NCI-H748 treated with DMSO at 0.1 percent for 48 hours (cell line): ENCODE measurements at regions not wholly inside any gene's neighbourhood (a gene's known extent, or its start where the extent isn't known, plus 50 kb on each side); places are given as distances from the start of the nearest gene placed in this dataset.

ENCODE experiments used
- DNase-seq: peaks from one replicate; lab custom pipeline; 2025; lab: John Stamatoyannopoulos, UW

DNA sequence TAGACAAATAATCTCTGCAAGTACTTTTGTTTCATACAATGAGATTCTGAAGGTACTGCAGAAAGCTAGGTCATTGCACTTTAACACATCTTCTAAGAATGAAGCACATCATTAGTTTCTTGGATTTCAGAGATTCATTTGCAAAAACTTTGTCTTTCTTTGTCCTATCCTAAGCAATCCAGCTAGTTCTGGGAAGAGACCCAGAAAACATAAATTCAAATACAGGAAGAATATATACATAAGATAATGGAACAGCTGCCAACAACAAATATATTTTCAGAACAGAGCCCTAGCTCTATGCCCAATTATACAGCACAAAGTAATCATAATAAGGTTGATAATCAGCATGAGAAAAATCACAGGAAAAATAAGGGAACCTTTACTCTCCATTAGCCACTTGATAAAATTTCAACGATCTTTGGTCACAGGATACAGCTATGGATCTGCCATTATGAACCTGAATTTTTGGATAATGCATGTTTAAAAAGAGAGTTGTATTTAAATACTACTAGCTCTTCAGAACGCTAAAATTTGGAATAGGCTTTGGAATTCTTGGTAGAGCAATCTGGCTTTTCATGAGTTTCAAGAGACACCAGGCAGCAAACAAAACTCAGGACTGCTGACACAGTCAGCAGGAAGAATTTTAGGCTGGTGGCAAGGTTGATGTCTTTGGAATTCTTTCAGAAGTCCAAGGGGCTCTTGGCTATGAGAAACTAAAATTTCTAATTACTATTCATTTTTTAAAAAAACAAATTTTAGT lies 250.4 kb upstream of the SMIM21 start:
- DNase-seq, result no peak

DNA sequence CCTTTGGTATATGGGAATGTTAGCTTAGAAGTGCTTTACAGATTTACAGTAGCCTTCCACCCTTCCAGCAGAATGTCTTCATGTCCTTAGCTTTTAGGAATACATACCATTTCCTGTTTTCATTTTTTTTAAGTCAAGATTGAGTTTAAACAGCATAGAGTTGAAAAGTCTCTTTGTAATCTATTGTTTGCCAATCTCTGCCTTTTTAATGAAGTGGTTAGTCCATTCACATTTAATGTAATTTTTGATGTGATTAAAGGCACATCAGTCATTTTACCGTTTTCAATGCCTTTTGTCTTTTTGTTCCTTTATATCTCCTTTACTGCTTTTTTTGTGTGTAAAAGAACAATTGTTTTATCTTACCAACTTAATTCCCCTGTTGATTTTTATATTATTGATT lies 233.4 kb upstream of the SMIM21 start:
- DNase-seq, result no peak

DNA sequence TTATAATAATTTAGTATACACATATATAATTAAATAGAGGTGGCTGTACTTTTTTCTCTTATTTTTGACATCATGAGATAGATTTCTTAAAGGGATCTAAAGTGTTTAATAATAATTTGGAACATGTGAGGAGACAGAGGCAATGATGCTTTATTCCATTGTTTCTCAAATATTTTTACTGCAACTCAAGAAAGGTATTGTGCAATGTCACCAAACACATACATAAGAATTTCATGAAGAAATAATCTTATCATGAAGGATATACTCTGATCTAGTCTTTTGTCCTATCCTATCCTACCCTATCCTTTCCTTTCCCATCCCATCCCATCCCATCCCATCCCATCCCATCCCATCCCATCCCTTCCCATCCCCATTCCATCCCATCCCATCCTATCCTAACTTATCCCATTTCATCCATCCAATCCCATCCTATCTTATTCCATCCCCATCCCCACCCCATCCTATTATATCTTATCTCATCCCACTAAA lies 232.1 kb upstream of the SMIM21 start:
- DNase-seq, result no peak

DNA sequence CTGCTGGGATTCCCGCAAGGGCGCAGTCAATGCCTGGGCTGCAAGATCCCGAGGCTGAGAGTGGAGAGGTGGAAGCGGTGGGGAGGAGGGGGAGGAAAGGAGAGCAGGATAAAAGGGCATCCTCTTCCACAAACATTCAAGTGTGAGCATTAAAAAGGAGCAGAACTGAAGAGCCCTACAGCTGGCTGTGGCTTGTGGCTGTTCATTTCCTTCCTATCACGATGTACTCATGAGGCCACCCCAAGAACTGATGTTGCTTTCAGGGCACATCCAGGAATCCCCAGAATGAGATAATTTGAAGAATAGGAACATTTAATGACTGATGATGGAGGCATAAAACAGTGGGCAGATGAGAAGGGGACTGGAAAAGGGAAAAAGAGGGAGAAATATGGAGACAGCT lies 230.8 kb upstream of the SMIM21 start:
- DNase-seq, result no peak

DNA sequence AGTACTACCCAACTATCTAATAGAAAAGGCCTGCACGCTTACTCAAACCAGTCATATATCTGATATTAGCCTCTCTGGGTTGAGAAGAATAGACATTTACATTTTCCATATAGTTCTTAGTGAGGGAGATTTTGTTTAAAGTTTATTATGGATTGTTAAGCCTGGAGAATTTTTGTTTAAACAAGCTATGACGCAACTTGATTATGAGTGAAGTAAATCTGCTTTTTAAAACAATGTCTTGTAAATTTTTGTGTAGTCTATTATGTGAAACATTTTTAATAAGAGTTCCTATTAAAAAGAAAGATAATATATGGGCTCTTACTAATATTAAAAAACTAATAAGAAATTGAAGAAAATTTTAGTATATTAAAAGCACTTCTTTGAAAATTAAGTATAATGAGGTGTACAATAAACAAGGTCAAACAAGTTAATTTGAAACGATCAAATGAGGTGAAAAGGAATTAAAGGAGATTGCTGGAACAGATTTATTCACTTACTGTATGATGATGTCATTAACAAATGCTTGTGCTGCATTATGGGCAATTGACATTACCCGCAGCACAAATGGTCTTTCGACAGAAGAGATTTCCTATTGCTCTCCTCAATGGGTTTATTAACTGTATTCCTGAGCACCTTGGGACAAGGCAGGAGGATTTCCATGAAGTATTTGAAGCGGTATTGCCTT lies 229.2 kb upstream of the SMIM21 start:
- no peak for DNase-seq

DNA sequence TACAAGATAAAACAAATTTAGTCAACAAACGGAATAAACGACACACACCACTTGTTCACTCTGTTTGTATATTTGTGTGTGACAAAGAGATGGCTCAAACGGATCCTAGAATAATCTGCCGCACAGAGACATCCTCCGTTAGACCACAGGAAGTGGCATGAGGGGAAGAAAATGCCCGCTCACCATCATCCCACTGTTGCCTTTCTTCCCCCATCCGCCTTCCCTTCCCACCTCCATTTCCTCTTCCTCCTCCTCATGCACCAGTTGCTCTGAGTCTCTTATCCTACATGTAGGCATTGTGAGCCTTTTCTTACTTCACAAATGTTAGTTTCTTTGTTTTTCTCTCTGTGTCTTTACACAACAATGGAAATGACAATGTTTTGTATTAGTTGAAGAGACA lies 228.5 kb upstream of the SMIM21 start:
- no peak for DNase-seq

DNA sequence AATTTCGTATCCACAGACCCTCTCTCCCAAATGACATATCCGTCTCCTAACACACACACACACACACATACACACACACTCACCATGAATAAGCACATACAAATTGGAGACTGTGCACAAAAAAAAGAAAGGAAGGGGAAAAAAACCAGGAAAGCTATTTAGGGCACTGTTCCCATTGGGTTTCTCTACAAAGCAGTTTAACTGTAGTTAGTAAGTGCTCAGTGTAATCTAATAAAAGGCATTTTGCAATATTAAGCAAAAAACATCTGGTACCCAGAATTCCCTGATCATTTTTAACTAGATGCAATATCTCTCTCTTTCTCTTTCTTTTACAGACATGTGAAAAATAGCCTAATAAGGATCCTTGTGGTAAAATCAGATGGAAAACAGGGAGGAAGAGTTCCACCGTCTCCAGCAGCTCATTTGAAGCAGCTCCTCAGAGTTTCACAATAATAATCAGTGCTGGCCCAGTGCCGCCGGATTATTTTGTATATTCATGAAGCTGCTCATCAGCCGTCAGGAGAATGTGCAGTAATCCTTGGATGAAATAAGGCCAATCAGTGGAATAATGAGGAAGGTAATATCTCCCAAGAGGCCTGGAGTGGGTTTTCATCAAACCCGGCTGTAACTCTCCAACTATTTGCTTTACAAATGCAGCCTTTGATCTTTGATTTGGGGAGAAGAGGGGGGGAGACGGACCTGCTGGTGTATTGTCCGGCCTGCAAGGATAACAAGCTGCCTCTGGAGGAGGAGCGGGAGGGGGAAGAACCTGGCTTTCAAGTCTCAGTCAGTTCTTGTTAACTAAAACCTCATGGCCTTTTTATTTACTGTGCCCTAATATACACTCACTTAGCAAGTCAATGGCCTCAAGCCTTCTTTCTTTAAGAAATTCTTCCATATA lies 227.6 kb upstream of the SMIM21 start:
- no peak for DNase-seq

DNA sequence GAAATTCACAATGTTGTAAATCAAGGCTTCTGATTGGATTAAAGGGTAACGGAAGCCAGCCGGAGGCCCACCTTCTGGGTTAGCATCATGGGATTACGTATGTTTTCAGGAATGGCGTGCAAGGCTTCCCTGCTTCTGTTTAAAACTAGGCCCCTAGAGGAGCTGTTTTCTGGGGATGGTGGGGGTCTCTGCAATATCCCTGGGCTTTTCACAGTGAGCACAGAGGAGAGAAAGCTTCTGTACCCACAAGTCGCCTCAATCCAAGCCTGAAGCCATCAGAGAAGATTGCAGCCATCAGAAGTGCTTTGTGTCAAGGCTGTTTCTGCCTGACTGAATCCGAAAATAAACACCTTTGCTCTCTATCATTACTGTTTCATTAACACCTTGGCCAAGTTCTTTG lies 226.9 kb upstream of the SMIM21 start:
- no peak for DNase-seq

DNA sequence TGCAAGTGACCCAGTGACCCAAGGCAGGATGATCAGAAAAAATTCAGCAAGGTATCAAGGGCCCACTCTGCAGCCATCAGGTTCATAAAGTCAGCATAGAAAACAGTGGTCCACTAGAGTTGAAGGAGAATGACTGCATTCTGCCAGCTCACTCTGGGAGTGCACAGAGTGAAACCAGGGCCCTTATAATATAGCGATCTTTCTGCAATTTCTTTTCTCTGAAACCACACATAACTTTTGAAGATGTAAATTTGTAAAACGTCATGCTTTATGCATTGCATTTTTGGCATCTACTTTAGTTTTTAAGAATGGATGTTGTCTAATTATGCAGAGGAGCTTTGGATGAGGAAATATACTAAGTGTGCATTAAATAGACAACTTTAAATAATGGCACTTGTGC lies 225.0 kb upstream of the SMIM21 start:
- no peak for DNase-seq

DNA sequence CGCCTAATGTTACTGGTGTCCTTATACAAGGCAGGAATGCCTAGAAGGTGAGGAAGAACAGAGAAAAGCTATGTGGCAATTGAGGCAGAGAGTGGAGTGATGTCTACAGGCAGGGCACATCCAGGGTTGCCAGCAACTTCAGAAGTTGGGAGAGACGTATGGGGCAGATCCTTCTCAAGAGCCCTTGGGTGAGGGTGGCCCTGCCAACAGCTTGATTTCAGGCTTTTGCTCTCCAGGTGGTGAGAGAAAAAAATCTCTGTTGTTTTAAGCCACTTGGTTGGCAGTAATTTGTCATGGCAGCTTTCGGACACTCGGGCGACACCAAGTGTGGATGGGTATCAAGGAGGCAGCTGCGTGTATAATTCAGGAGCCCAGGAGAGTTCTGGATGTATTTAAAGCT lies 217.4 kb upstream of the SMIM21 start:
- no peak for DNase-seq

DNA sequence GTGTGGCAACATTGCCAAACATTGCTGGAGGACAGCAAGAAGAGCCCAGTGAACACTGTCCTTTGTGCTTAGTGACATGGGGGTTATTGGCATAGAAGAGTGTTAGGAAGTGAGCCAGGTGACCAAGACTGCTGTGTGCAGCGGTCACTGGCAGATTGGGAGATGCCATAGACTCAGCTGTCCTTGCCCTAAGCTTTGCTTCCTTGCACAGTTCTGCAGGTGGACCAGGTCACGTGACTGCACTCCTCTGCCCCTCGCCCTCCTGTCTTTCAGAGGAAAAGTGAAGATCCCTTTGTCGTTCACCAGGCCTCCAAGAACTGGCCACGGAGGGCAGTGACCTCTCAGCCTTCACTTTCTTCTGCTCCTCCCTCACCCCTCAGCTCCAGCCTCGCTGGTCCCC lies 215.6 kb upstream of the SMIM21 start:
- DNase-seq, result no peak

DNA sequence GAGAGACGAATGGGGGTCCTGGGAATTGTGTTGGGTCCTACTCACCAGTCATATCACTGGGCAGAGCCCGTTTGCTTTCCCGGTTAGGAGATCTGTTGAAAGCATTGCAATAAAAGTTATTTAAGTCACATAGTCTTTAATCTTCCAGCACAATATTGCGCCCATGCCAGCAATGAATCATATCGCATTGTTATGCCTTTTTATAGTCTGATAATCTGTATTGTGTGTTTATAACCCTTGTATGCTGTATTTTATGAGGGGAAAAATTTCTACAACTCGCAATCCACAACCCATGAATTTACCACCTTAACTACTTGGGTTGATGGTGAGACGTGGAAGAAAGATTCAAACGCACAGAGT lies 211.9 kb upstream of the SMIM21 start:
- DNase-seq, result no peak

DNA sequence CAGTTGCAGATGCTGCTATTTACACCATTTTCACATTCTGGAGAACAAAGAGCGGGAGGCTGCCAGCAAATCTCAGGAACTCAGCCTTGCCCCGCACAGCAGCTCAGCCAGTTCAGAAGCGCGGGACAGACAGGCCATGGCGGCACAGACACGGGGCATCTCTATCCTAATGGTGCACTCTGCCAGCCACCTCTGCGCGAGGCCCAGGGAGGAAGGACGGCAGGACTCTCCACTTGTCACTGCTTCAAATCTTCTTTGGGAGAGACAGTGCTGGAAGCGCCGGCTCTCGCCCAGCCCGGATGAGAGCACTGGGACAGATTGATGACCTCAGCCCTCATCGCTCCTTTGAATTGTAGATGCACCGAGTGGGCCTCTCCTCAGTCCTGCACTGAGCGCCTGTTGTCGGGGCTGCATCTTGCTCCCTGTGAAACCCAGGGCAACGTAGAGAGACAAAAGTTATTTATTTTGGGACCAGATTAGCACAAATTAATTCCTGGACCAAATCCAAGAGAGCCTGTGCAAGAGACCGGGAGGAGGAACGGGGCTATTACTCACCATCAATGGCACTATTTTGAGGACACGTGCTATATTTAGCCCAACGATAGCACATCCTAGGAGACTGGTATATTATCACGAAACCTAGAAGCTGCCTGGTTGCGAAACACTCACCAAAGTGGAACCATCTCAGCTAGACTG lies 211.4 kb upstream of the SMIM21 start:
- DNase-seq, result peak; percentile 12

DNA sequence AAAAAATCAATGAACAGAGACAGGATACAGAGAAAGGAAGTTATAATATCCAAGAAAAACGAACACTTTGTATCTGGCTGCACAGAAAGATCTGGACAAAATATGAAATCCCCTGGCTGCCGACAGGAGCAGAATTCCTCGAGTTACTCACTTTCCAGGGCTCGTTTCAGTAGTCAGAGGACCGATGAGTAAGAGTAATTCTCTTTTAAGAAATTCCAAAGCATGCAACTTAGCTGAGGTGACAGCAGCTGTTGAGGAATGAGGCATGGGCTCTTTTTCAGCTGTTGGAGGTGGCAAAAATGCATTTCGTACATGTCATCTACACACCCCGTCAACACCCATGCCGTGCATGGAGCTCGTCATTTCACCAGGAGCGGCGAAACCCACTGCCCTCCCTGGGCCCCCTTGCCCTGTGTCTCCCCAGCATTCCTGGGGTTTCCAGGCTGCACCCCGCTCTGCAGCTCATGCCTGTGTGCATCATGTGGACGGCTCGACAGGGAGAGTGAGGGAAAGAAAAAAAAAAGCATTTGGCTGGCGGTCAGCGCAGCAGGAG lies 210.8 kb upstream of the SMIM21 start:
- no peak for DNase-seq

DNA sequence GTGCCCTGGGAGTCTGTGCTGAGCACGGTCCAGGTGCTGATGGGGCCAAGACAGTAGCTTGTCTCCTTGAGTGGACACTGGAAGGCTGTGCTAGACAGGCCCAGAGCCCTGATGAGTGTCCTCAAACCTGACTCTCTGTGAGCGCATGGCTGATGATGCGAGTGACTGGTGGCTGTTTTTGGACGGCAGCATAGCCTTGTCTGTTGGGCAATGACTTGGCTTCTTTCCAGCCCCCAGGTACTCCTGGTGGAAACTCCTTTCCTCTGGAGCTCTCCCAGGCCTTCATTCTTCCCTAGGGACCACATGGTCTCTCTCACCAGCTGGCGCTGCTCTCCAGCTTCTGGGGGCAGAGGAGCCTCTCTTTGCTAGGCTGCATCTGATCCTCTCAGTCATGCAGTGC lies 207.6 kb upstream of the SMIM21 start:
- DNase-seq, result no peak

DNA sequence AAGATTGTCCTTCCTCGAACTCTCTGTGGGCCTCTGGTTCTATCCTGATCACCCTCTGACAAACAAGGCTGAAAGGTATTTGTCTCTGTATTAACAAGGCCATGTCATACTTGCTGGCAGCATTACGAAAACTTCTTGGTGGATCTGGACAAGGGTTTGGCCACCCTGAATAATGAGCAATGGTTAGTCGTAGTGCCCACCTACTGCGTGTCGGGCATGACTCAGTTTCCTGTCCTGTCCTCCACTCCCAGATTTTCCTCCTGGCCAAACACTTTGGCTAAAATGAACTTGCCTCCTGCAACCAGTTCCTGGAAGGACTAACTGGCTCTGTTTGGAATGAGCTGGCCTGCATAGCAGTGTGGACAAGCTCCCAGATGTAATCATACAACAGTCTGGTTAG lies 198.5 kb upstream of the SMIM21 start:
- DNase-seq, result no peak

DNA sequence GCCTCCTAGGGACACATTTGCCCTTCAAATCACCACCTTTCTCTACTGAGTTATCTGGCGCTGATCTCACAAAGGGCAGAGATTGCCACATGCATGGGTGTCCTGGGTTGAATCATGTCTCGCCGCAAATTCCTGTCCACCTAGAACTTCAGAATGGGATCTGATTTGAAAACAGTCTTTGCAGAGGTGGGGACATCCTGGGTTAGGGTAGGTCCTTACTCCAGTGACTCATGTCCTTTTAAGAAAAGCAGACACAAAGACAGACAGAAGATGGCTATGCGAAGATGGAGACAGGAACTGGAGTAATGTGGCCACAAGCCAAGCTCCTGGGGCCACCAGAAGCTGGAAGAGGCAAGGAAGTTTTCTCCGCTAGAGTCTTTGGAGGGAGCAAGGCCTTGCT lies 197.4 kb upstream of the SMIM21 start:
- no peak for DNase-seq

DNA sequence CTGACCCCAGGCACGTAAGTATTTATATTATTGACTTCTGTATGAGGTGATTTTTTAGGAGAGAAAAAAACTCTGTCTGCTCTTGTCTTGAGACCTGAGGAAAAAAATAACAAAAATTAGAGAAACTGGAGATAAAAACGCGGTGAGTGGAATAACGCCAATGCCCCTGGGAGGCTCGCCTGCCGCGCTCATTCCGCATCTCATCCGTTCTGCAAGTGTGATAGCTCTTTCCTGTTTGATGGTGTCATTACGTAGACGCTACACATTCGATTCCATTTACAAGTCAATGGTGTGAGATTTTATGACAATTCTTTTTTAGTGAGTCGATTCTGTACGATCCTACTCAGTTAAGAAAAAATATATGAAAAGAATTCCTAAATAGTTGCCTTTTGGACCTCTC lies 194.3 kb upstream of the SMIM21 start:
- DNase-seq, result no peak

DNA sequence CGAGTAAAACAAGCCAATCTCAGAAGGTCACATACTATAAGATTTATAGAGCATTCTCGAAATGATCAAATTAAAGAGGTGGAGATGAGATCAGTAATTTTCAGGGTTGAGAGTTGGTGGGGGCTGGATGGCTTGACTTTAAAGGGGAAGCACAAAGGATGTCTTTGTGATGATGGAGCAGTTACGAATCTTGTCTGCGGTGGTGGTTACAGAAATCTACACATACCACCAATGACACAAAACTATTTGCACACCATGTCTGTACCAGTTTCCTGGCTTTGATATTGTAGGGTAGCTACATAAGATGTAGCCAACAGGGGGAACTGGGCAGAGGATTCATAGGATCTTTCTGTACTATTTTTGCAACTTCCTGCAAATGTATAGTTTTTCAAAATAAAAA lies 190.6 kb upstream of the SMIM21 start:
- no peak for DNase-seq

DNA sequence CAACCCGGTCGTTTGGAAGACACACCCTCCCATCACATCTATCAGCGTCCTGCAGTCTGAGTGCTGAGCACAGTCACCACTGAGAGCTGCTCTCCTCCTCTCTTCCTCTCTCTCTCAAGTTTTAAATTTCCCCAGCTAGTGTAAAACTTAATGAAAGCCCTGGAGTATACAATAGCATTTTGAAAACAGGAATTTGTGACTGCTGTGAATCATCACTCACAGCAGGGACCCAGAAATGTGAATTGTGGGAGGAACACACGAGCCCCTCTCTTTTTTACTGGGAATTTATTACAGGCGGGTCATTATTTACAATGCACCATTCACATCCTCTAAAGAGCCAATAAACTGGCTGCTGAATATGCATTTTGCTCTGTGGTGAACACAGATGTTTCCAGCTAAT lies 185.0 kb upstream of the SMIM21 start:
- DNase-seq, result peak; percentile 15

DNA sequence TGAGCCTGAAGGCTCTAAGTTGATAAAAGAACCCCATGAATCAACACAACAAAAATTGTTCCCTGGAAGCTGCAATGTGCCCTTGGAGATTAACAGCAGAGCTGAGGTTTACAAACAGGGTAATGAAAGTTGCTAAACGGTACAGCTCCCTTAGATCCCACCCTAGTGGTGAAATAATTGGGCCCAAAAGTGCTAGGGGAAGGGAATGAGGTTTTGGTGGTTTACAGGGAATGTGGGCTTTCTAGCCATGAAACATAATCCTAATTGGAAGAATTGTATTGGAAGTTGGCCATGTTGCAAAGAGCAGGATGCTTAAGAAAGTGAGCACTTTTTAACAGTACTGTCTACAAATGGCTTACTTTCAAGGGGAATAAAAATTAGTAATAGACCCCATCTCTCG lies 180.2 kb upstream of the SMIM21 start:
- no peak for DNase-seq

DNA sequence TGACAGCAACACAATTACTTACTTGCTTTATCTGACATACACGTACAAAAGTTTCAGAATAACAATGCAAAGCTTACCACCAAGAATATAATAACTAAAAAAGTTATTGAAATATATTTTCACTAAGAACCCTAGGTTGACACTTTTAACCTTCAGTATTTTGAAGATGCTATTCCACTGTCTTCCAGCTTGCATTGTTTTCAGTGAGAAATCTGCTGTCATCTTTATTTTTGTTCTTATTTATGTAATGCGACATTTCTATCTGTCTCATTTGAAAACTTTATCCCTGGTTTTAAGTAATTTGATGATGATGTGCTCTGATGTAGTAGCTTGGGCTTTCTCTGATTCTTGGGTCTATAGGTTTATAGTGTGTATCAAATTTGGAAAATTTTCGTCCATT lies 165.0 kb upstream of the SMIM21 start:
- DNase-seq, result no peak
